NB4 (cell line): ENCODE measurements at regions not wholly inside any gene's neighbourhood (a gene's known extent, or its start where the extent isn't known, plus 50 kb on each side); places are given as distances from the start of the nearest gene placed in this dataset.

Experiments
- DNase-seq: peaks from one replicate; pipeline ENCODE4 v3.0.0; 2010; ENCODE audit warnings: low read depth
- H3K4me3 ChIP-seq: one replicate; pipeline ENCODE4 v1.5.1; 2011; ENCODE audit warnings: mild to moderate bottlenecking, low read depth, low read length, moderate library complexity
- MYC ChIP-seq: IDR thresholded peaks from 2 replicates; pipeline ENCODE4 v1.6.1; 2011; ENCODE audit warnings: low read depth, low read length
- POLR2A ChIP-seq: IDR thresholded peaks from 2 replicates; pipeline ENCODE4 v1.6.1; 2011; ENCODE audit warnings: mild to moderate bottlenecking; ENCODE audit not compliant: insufficient read length; ENCODE audit errors: extremely low read depth
- TF ChIP-seq, protein P1 (sequence below): IDR thresholded peaks from 2 replicates; pipeline ENCODE4 v1.6.1; 2011; ENCODE audit warnings: low read depth, low read length
- TF ChIP-seq, protein P2 (sequence below): IDR thresholded peaks from one replicate; pipeline ENCODE4 v1.5.1; 2012; ENCODE audit warnings: low read depth, low read length

DNA sequence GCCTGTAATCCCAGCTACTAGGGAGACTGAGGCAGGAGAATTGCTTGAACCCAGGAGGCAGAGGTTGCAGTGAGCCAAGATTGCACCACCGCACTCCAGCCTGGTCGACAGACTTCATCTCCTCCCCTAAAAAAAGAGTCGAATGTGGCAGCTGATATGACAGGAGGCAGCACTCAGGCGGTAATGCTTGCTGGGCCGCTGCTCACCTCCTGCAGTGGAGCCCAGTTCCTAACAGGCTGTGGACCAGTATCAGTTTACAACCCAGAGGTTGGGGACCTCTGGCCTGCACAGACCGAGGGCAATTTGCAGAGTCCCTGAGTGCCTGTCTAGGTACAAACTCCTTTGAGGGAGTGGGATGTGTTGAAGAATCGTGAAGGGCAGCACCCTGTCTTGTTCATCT lies 136.2 kb downstream of the SMAD6 start:
- TF ChIP-seq, protein P1, sequence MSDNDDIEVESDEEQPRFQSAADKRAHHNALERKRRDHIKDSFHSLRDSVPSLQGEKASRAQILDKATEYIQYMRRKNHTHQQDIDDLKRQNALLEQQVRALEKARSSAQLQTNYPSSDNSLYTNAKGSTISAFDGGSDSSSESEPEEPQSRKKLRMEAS: no peak
- TF ChIP-seq, protein P2, sequence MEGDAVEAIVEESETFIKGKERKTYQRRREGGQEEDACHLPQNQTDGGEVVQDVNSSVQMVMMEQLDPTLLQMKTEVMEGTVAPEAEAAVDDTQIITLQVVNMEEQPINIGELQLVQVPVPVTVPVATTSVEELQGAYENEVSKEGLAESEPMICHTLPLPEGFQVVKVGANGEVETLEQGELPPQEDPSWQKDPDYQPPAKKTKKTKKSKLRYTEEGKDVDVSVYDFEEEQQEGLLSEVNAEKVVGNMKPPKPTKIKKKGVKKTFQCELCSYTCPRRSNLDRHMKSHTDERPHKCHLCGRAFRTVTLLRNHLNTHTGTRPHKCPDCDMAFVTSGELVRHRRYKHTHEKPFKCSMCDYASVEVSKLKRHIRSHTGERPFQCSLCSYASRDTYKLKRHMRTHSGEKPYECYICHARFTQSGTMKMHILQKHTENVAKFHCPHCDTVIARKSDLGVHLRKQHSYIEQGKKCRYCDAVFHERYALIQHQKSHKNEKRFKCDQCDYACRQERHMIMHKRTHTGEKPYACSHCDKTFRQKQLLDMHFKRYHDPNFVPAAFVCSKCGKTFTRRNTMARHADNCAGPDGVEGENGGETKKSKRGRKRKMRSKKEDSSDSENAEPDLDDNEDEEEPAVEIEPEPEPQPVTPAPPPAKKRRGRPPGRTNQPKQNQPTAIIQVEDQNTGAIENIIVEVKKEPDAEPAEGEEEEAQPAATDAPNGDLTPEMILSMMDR: no peak
- TF ChIP-seq MYC (no peak), POLR2A (no peak)
- no peak overlapping the region for H3K4me3 ChIP-seq
- DNase-seq: no peak

DNA sequence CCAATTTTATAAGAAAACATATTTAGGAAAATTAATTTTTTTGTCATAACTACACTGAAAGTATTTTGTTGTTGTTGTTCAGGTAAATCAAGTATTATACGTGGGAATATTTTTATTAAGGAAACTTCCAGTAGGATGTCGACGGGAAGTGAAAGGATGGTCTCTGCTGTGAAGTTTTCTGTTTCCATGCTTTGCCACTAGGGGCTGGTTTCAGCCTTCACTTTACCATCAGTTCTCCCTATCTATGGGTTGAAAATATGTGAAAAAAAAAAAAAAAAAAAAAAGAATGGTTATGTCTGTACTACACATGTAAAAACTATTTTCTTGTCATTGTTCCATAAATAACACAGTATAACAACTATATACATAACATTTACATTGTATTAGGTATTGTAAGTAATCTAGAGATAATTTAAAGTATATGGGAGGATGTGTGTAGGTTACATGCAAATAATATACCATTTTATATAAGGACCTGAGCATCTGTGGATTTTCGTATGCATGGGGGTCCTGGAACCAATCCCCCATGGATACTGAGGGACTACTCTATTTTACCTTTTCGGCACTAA lies 136.7 kb downstream of the SMAD6 start:
- TF ChIP-seq MYC: no peak
- TF ChIP-seq, protein P2: peak; percentile 62
- peak; percentile 26 for DNase-seq

DNA sequence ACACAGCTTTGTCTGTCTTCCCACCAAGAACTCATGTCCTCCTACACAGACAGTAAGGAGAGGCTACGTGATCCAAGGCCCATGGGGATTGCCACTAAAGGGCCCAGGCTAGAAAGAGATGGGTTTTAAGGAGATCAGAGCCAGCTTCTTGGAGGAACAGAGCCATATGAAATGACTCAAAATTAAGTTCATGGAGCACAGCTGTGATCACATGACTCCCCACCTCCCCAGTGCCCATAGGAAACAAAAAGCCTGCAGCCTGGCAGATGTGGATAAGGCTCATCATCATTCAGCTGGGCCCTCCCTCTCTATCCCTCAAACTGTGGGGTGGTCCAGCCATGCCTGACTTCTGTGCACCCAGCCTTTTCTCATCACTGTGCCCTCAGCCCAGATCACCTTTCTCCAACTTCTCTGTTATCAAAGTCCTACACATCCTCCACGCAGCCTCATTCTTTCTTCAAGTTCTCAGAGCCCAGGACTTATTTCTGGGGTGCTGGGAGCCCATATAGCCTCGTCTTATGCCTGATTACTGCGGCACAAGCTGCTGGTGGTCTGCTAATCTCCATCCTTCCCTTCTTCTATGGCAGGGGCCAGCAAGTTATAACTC lies 137.6 kb downstream of the SMAD6 start:
- DNase-seq: no peak
- TF ChIP-seq, protein P1: no peak
- TF ChIP-seq, protein P2: no peak
- TF ChIP-seq POLR2A (no peak), MYC (no peak)
- no peak overlapping the region for H3K4me3 ChIP-seq

More for the DNA sequence above, 136.7 kb downstream of the SMAD6 start:
- no peak overlapping the region for H3K4me3 ChIP-seq

DNA sequence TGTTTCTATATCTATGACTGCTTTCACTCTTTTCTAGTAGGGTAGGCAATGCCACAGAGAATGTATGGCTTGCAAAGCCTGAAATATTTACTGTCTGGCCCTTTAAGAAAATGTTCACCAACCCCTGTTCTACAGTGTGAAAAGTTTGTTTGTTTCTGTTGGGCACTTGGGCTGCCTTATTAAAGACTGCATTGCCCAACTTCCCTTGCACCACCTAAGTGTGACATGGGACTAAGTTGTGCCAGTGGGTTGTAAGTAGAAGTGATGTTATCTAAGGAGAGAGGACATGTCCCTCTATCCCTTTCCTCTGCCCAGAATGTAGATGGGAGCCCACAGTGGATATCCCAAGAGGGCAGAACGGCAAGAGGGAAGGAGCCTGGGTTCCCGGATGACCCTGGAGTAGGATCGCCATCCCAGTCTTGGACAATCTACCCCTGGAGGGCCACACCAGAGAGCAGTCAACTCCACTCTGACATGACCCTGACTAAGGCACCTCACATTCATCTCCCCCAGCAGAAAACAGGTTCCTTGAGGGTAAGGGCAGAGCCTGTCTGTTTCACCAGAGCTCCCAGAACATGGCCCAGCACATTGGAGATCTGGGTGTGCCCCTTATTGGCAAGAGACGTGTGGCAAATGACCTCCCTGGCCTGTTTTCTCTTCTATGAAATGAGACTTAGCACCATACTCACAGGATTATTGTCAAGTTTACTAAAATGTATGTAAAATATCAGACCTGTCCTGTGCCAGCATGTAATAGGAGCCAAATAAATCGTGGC lies 138.8 kb downstream of the SMAD6 start:
- DNase-seq: peak; percentile 60
- H3K4me3 ChIP-seq: no peak overlapping the region
- TF ChIP-seq MYC: no peak
- TF ChIP-seq, protein P2: no peak
- TF ChIP-seq POLR2A: no peak
- TF ChIP-seq, protein P1: no peak

DNA sequence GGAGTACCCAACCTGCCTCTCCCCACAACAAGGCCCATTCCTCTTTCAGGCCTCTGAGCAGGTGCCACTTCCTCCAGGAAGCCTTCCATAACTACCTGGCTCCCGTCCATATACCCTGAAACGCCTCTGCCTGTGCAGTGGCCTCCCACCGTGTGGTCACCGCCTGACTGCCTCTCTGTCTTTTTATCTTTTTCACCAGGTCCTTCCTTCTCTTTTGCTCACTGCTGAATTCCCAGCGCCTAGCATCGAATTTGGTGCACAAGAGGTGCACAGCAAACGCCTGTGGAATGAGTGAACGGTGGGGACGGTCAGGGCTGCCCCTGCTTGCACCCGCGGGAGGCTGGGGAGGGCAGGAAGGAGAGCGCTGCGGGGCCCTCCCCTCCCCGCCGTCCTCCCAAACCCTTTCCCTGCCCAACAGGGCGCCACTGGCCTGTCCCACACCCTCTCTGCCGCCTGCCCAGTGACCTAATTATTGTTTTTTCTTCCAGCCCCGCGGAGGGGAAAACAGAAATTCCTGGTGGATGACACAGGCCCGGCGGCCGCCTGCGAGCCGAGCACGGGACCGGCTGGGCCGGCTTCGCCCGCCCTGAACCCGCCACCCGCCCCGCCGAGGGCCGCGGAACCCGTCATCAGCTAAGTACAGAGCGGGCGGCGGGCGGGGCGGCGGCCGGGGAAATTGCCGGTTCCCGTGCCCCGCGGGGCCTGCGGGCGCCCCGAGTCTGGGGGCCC lies 140.1 kb downstream of the SMAD6 start:
- DNase-seq: peak; percentile 23
- TF ChIP-seq POLR2A (no peak), MYC (no peak)
- TF ChIP-seq, protein P1: no peak
- TF ChIP-seq, protein P2: no peak
- H3K4me3 ChIP-seq: no peak overlapping the region
